C4-2B (cell line): ENCODE measurements at regions not wholly inside any gene's neighbourhood (a gene's known extent, or its start where the extent isn't known, plus 50 kb on each side); places are given as distances from the start of the nearest gene placed in this dataset.
"Not testable (repeated sequence)": the region's sequence is repeated elsewhere in the genome, so short reads cannot be mapped to it uniquely, and the experiment has no call there.

Experiments used
- H3K27ac ChIP-seq: fragments of 450-650 bp; 2 replicates; pipeline ENCODE4 v1.5.1; 2017
- ZFX ChIP-seq: fragments of 450-650 bp; IDR thresholded peaks from 2 replicates; pipeline ENCODE4 v1.6.1; 2017
- TF ChIP-seq, protein P1 (sequence below): fragments of 450-650 bp; conservative IDR thresholded peaks from 2 replicates; pipeline ENCODE4 v1.5.1; 2017; ENCODE audit warnings: mild to moderate bottlenecking

DNA sequence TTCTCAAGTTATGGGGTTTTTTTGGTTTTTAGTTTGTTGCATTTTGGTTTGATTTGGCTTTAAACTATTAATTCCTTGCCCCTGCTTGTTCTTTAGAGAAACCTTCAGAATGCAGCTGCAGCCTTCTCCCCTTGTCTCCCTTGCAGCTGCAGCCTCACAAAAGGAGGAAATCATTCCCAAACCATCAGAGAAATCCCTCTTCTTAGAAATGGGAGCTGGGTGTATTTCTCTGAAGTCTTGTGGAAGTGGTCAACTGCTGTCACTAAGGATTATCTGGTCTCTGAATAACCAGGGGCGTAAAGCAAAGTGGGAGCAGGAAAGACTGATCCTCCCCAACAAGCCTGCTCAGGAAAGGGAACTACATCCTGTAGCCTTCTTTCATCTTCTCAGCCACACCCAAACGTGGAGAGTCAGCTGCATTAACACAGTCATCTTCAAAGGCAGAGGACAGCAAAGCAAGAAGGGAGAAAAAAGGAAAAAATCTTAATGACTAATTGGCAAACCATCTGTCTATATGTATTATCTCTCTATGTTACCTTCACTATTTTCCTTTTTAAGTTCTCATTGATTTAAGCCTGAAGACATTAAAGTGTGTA is 1834.1 kb upstream of the PIK3C3 start:
- TF ChIP-seq ZFX: no peak
- TF ChIP-seq, protein P1, sequence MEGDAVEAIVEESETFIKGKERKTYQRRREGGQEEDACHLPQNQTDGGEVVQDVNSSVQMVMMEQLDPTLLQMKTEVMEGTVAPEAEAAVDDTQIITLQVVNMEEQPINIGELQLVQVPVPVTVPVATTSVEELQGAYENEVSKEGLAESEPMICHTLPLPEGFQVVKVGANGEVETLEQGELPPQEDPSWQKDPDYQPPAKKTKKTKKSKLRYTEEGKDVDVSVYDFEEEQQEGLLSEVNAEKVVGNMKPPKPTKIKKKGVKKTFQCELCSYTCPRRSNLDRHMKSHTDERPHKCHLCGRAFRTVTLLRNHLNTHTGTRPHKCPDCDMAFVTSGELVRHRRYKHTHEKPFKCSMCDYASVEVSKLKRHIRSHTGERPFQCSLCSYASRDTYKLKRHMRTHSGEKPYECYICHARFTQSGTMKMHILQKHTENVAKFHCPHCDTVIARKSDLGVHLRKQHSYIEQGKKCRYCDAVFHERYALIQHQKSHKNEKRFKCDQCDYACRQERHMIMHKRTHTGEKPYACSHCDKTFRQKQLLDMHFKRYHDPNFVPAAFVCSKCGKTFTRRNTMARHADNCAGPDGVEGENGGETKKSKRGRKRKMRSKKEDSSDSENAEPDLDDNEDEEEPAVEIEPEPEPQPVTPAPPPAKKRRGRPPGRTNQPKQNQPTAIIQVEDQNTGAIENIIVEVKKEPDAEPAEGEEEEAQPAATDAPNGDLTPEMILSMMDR: no peak
- no peak overlapping the region for H3K27ac ChIP-seq

DNA sequence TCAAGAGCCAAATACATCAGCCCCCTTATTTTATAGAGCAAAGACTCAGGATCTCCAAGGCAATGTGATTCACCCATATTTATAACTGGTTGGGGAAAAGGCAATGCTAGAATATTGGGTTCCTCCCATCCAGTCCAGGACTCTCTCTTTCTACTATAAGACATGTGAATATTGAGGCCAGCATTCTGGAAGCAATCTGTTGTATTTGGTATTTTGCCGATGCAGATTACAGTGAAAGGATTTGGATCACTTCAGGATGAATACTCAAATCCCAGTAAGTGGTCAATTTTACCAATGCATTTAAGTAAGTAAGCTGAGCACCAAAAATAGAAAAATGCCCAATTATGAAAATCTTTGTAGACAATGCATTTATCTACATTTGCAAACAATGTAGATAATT is 1834.7 kb upstream of the PIK3C3 start:
- no peak overlapping the region for H3K27ac ChIP-seq
- TF ChIP-seq, protein P1: no peak
- no peak for TF ChIP-seq ZFX

DNA sequence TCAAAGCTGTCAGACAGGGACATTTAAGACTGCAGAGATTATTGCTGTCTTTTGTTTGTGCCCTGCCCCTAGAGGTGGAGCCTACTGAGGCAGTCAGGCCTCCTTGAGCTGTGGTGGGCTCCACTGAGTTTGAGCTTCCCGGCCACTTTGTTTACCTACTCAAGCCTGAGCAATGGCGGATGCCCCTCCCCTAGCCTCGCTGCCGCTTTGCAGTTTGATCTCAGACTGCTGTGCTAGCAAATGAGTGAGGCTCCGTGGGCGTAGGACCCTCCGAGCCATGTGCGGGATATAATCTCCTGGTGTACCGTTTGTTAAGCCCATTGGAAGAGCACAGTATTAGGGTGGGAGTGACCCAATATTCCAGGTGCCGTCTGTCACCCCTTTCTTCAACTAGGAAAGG is 1835.5 kb upstream of the PIK3C3 start:
- H3K27ac ChIP-seq: not testable (repeated sequence)

DNA sequence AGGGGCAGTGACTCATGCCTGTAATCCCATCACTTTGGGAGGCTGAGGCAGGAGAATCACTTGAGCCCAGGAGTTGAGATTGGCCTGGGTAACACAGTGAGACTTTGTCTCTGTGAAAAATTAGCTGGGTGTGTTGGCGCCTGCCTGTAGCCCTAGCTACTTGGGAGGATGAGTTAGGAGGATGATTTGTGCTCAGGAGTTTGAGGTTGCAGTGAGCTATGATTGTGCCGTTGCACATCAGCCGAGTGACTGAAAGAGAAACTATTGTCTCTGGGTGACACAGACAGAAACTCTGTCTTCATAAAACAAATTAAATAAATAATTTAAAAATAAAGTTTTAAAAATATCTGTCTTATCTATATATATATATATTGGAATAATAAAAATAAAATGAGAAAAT is 1844.6 kb upstream of the PIK3C3 start:
- TF ChIP-seq ZFX: no peak
- no peak overlapping the region for H3K27ac ChIP-seq

DNA sequence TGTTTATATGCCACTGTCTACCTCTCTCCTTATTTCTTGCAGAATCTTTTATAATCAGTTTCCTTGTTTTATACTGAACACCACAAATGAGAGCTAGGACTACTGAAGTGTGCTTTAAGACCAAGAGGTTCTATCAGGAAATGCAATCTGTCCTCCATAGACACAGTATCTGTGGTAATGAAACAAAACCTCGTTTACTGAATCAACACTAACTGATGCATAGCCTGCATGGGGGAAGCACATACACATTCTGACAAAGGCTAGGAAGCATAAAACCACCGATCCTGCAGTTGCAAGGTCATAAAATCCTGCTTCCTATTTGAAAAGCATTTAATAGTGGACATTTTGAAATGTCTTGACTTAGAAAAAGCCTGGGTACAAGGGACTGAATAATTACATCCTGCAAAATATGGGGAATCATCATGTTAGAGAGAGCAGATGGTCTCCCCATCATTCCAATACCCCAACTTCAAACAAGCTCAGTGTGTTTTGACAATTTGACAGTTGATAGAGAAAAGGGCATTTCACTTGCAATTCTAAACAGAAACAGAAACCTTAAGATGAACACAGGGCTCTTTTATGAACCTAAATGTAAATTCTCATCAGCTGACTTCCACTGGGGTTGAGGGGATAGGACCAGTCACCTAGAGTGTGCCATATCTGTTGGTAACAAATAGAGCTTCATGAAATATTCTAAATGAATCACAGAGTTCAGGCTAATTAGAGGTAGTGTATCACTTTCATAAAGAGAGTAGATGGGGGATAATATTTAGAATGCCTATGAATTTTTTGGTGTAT is 1845.6 kb upstream of the PIK3C3 start:
- TF ChIP-seq, protein P1: no peak
- TF ChIP-seq ZFX: no peak
- H3K27ac ChIP-seq: no peak overlapping the region

DNA sequence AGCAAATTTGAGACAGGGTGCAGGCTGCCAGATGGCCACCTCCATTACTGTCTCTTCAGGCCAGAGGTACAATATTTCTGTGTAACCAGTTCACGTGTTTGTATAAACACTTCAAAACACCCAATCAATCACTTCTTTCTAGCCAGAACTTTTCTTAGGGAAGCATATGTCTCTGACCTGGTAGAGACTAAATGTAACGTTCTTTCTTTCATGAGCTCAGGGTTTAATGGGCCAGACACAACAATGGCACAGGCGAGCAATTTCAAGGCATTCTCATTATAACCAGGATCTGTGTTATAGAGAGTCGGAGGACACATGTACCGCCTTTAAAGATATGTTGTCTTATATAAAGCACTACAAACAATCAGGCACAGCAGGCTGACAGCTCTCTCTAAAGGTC is 1846.4 kb upstream of the PIK3C3 start:
- H3K27ac ChIP-seq: no peak overlapping the region
- TF ChIP-seq, protein P1: no peak
- no peak for TF ChIP-seq ZFX

DNA sequence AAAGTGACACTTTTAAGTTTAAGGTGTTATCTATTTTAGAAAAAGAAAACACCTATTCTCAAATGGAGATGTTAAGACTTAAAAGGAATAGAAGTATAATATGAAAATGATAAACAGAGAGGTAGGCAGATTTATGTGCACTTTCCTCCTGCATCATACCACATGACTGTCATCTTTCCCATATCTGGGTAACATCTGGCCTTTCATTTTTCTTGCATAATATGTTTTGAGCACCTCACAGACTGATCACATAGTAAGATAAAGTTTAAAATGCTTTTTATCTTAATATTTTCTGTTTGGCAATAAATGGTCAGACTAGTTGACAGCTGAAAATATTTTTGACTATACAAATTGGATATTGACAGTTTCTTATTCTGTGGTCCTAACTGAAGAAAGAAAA is 1852.1 kb upstream of the PIK3C3 start:
- TF ChIP-seq, protein P1: no peak
- no peak for TF ChIP-seq ZFX
- H3K27ac ChIP-seq: no peak overlapping the region

DNA sequence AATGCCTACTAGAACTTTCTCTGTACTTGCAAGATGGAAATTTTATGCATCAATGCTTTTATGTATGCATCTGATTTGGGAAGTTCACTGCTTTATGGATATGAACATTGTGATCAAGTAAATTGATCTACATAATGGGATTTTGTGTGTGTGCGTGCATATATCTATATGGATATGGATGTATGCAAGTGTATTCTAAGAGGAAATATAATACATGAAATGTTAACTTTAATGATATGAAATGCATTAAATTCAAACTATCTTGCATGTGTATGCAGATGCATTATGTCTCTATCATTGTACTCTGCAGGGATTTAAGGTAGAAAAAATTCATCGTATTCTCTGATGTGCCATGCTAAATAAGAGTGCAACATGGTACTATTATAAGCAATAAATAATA is 1855.4 kb upstream of the PIK3C3 start:
- TF ChIP-seq, protein P1: no peak
- TF ChIP-seq ZFX: no peak

More for the DNA sequence above, 1855.4 kb upstream of the PIK3C3 start:
- no peak overlapping the region for H3K27ac ChIP-seq
